SK-N-SH treated with all-trans-retinoic acid at 6 μM for 48 hours (cell line): ENCODE measurements at regions not wholly inside any gene's neighbourhood (a gene's known extent, or its start where the extent isn't known, plus 50 kb on each side); places are given as distances from the start of the nearest gene placed in this dataset.

ENCODE experiments used
- ATAC-seq: fragments of 200-7000 bp; cut with Tn5 transposase; 3 replicates; pipeline ENCODE4 v1.9.1; 2020; ENCODE audit warnings: mild to moderate bottlenecking, moderate library complexity
- ARNTL ChIP-seq: fragments of 450-650 bp; formaldehyde crosslinking; IDR thresholded peaks from 2 replicates; pipeline ENCODE4 v1.5.0; 2020; ENCODE audit warnings: low read depth, mild to moderate bottlenecking, moderate library complexity, borderline replicate concordance
- BACH2 ChIP-seq: fragments of 250-450 bp; sonication (Bioruptor Pico); IDR thresholded peaks from 2 replicates; pipeline ENCODE4 v1.9.0; 2021; ENCODE audit warnings: mild to moderate bottlenecking, borderline replicate concordance
- CREB5 ChIP-seq: fragments of 250-450 bp; sonication (Bioruptor Pico); IDR thresholded peaks from 2 replicates; pipeline ENCODE4 v1.5.1; 2020; ENCODE audit warnings: low read depth, mild to moderate bottlenecking, moderate library complexity
- CSDC2 ChIP-seq: fragments of 250-450 bp; sonication (Bioruptor Pico); IDR thresholded peaks from 2 replicates; pipeline ENCODE4 v1.5.0; 2020; ENCODE audit warnings: mild to moderate bottlenecking, moderate library complexity
- CSRNP3 ChIP-seq: fragments of 250-450 bp; sonication (Bioruptor Pico); IDR thresholded peaks from 2 replicates; pipeline ENCODE4 v1.5.1; 2021; ENCODE audit warnings: mild to moderate bottlenecking, moderate library complexity
- ESRRG ChIP-seq: fragments of 250-450 bp; sonication (Bioruptor Pico); IDR thresholded peaks from 2 replicates; pipeline ENCODE4 v1.6.1; 2021; ENCODE audit warnings: mild to moderate bottlenecking
- GLIS3 ChIP-seq: fragments of 250-450 bp; sonication (Bioruptor Pico); IDR thresholded peaks from 2 replicates; pipeline ENCODE4 v1.5.0; 2020; ENCODE audit warnings: mild to moderate bottlenecking, moderate library complexity
- ISL1 ChIP-seq: fragments of 250-450 bp; sonication (Bioruptor Pico); IDR thresholded peaks from 2 replicates; pipeline ENCODE4 v2.1.2; 2022; ENCODE audit warnings: mild to moderate bottlenecking, moderate library complexity
- OSR1 ChIP-seq: fragments of 250-450 bp; sonication (Bioruptor Pico); IDR thresholded peaks from 2 replicates; pipeline ENCODE4 v1.8.0; 2022; ENCODE audit warnings: moderate library complexity, mild to moderate bottlenecking, inconsistent platforms
- PATZ1 ChIP-seq: fragments of 250-450 bp; sonication (Bioruptor Pico); IDR thresholded peaks from 2 replicates; pipeline ENCODE4 v1.8.0; 2020; ENCODE audit warnings: mild to moderate bottlenecking, moderate library complexity, borderline replicate concordance
- PPARA ChIP-seq: fragments of 250-450 bp; sonication (Bioruptor Pico); IDR thresholded peaks from 2 replicates; pipeline ENCODE4 v1.5.0; 2020; ENCODE audit warnings: mild to moderate bottlenecking, borderline replicate concordance
- SNAI2 ChIP-seq: fragments of 250-450 bp; sonication (Bioruptor Pico); IDR thresholded peaks from 2 replicates; pipeline ENCODE4 v1.5.0; 2020; ENCODE audit warnings: mild to moderate bottlenecking, moderate library complexity
- TCF4 ChIP-seq: fragments of 250-450 bp; sonication (Bioruptor Pico); IDR thresholded peaks from 2 replicates; pipeline ENCODE4 v1.8.0; 2021; ENCODE audit warnings: mild to moderate bottlenecking, moderate library complexity, borderline replicate concordance
- TOX ChIP-seq: fragments of 250-450 bp; sonication (Bioruptor Pico); IDR thresholded peaks from 2 replicates; pipeline ENCODE4 v1.8.0; 2021; ENCODE audit warnings: mild to moderate bottlenecking, moderate library complexity, borderline replicate concordance
- TSHZ2 ChIP-seq: fragments of 250-450 bp; sonication (Bioruptor Pico); IDR thresholded peaks from 2 replicates; pipeline ENCODE4 v1.5.0; 2020; ENCODE audit warnings: mild to moderate bottlenecking, moderate library complexity
- ZFP3 ChIP-seq: fragments of 250-450 bp; sonication (Bioruptor Pico); IDR thresholded peaks from 2 replicates; pipeline ENCODE4 v1.5.0; 2020; ENCODE audit warnings: mild to moderate bottlenecking, moderate library complexity
- ZFP30 ChIP-seq: fragments of 450-650 bp; formaldehyde crosslinking; IDR thresholded peaks from 2 replicates; pipeline ENCODE4 v1.5.0; 2022; ENCODE audit warnings: mild to moderate bottlenecking, moderate library complexity
- ZNF565 ChIP-seq: fragments of 450-650 bp; formaldehyde crosslinking; conservative IDR thresholded peaks from 2 replicates; pipeline ENCODE4 v1.5.0; 2020; ENCODE audit warnings: low read depth, mild to moderate bottlenecking, moderate library complexity
- ZNF70 ChIP-seq: fragments of 450-650 bp; formaldehyde crosslinking; IDR thresholded peaks from 2 replicates; pipeline ENCODE4 v1.5.0; 2020; ENCODE audit warnings: mild to moderate bottlenecking, moderate library complexity
- ZNF8 ChIP-seq: fragments of 450-650 bp; formaldehyde crosslinking; IDR thresholded peaks from 2 replicates; pipeline ENCODE4 v1.5.0; 2020; ENCODE audit warnings: mild to moderate bottlenecking, moderate library complexity
- TF ChIP-seq, protein P1 (sequence below): fragments of 250-450 bp; sonication (Bioruptor Pico); IDR thresholded peaks from 2 replicates; pipeline ENCODE4 v1.8.0; 2021; ENCODE audit warnings: low read depth, mild to moderate bottlenecking, moderate library complexity, borderline replicate concordance

- no peak for TF ChIP-seq ISL1
- no peak for TF ChIP-seq OSR1 (CRISPR knock-in tag)
- no peak for TF ChIP-seq ZFP3 (CRISPR knock-in tag)
- TF ChIP-seq GLIS3: no peak
- TF ChIP-seq CSDC2 (CRISPR knock-in tag): no peak
- TF ChIP-seq ESRRG (CRISPR knock-in tag): no peak
- TF ChIP-seq TCF4: no peak
- TF ChIP-seq TOX (CRISPR knock-in tag): no peak
- TF ChIP-seq PATZ1 (CRISPR knock-in tag): no peak
- TF ChIP-seq BACH2: no peak
- TF ChIP-seq ARNTL (CRISPR knock-in tag): no peak
- TF ChIP-seq, protein P1, sequence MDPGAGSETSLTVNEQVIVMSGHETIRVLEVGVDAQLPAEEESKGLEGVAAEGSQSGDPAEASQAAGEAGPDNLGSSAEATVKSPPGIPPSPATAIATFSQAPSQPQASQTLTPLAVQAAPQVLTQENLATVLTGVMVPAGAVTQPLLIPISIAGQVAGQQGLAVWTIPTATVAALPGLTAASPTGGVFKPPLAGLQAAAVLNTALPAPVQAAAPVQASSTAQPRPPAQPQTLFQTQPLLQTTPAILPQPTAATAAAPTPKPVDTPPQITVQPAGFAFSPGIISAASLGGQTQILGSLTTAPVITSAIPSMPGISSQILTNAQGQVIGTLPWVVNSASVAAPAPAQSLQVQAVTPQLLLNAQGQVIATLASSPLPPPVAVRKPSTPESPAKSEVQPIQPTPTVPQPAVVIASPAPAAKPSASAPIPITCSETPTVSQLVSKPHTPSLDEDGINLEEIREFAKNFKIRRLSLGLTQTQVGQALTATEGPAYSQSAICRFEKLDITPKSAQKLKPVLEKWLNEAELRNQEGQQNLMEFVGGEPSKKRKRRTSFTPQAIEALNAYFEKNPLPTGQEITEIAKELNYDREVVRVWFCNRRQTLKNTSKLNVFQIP: no peak
- TF ChIP-seq ZNF70 (CRISPR knock-in tag): no peak
- no peak for TF ChIP-seq SNAI2 (CRISPR knock-in tag)
- no peak for TF ChIP-seq ZFP30
- TF ChIP-seq TSHZ2: no peak
- ATAC-seq: no peak
These were observed 549.5 kb downstream of the EPHA4 start for GRCh38 chr2:221022554-221022953.

GRCh38 chr2:221025398-221025797 is 546.7 kb downstream of the EPHA4 start:
- no peak for ATAC-seq
- TF ChIP-seq PPARA (CRISPR knock-in tag): no peak
- no peak for TF ChIP-seq PATZ1 (CRISPR knock-in tag)
- no peak for TF ChIP-seq TOX (CRISPR knock-in tag)
- TF ChIP-seq ISL1: no peak
- no peak for TF ChIP-seq ZNF8 (CRISPR knock-in tag)
- no peak for TF ChIP-seq CSRNP3 (CRISPR knock-in tag)
- TF ChIP-seq OSR1 (CRISPR knock-in tag): no peak
- TF ChIP-seq TCF4: no peak
- TF ChIP-seq ZNF70 (CRISPR knock-in tag): no peak
- TF ChIP-seq ESRRG (CRISPR knock-in tag): no peak
- no peak for TF ChIP-seq SNAI2 (CRISPR knock-in tag)

- ATAC-seq: no peak
- TF ChIP-seq ZNF70 (CRISPR knock-in tag): no peak
- no peak for TF ChIP-seq ESRRG (CRISPR knock-in tag)
- no peak for TF ChIP-seq ZFP30
- TF ChIP-seq ZNF565 (CRISPR knock-in tag): no peak
- TF ChIP-seq PATZ1 (CRISPR knock-in tag): no peak
- TF ChIP-seq CREB5 (CRISPR knock-in tag): no peak
- no peak for TF ChIP-seq TSHZ2
- no peak for TF ChIP-seq SNAI2 (CRISPR knock-in tag)
- no peak for TF ChIP-seq CSDC2 (CRISPR knock-in tag)
These were observed 537.9 kb downstream of the EPHA4 start for GRCh38 chr2:221034026-221034701.
